OCI-LY7 (cell line): ENCODE measurements at regions not wholly inside any gene's neighbourhood (a gene's known extent, or its start where the extent isn't known, plus 50 kb on each side); places are given as distances from the start of the nearest gene placed in this dataset.

Experiments used
- BruUV-seq: library from RNA; stranded (reverse); fragments of 400-500 nt; replicated peaks from 2 replicates; lab custom pipeline; 2021; lab: Mats Ljungman, UMichigan
- CTCF ChIA-PET: fragments of 300-600 bp; sonication (Branson Sonifier 250); formaldehyde crosslinking; loops from one replicate; lab custom pipeline; 2022; ENCODE audit warnings: antibody characterized with exemption; ENCODE audit not compliant: unreplicated experiment; lab: Charles Lee
- POLR2A ChIA-PET: fragments of 300-600 bp; sonication (Branson Sonifier 250); formaldehyde crosslinking; loops from one replicate; lab custom pipeline; 2022; ENCODE audit warnings: antibody characterized with exemption; lab: Charles Lee
- DNase-seq: peaks from one replicate; pipeline ENCODE4 v3.0.0-alpha.2; 2015; ENCODE audit warnings: low spot score
- H2AFZ ChIP-seq: fragments of 200-600 bp; sonication (generic), shearing (Covaris generic); 2 replicates; pipeline ENCODE4 v1.6.1; 2014; ENCODE audit warnings: mild to moderate bottlenecking, antibody characterized with exemption, low read length, moderate library complexity
- H3K27ac ChIP-seq: fragments of 200-600 bp; sonication (generic); 2 replicates; pipeline ENCODE4 v1.5.1; 2014; ENCODE audit warnings: mixed run types, low read depth, mild to moderate bottlenecking, moderate library complexity, low read length, inconsistent platforms; ENCODE audit not compliant: poor library complexity, severe bottlenecking
- H3K36me3 ChIP-seq: fragments of 200-600 bp; sonication (generic); 2 replicates; pipeline ENCODE4 v1.6.1; 2014; ENCODE audit warnings: mild to moderate bottlenecking, antibody characterized with exemption, low read length, moderate library complexity, mixed read lengths; ENCODE audit not compliant: insufficient read depth
- H3K4me1 ChIP-seq: fragments of 200-600 bp; sonication (generic); 2 replicates; pipeline ENCODE4 v1.5.1; 2014; ENCODE audit warnings: mild to moderate bottlenecking, low read length; ENCODE audit not compliant: insufficient read depth, poor library complexity, severe bottlenecking
- H3K4me2 ChIP-seq: fragments of 200-600 bp; sonication (generic); 2 replicates; pipeline ENCODE4 v1.6.1; 2014; ENCODE audit warnings: mild to moderate bottlenecking, low read length
- H3K4me3 ChIP-seq: fragments of 200-600 bp; sonication (generic); 2 replicates; pipeline ENCODE4 v1.5.1; 2014; ENCODE audit warnings: mild to moderate bottlenecking, low read depth, low read length; ENCODE audit not compliant: poor library complexity, severe bottlenecking
- H3K79me2 ChIP-seq: fragments of 200-600 bp; sonication (generic); 2 replicates; pipeline ENCODE4 v1.6.1; 2016; ENCODE audit warnings: low read depth, mild to moderate bottlenecking, low read length, moderate library complexity, mixed read lengths; ENCODE audit not compliant: insufficient read depth
- H3K9me2 ChIP-seq: fragments of 200-600 bp; sonication (generic); 2 replicates; pipeline ENCODE4 v1.6.1; 2016; ENCODE audit warnings: mild to moderate bottlenecking, low read length, mixed read lengths; ENCODE audit not compliant: insufficient read depth
- H3K9me3 ChIP-seq: fragments of 200-600 bp; sonication (generic); 2 replicates; pipeline ENCODE4 v1.6.1; 2014; ENCODE audit warnings: mild to moderate bottlenecking, mixed run types, low read length, mixed read lengths
- H4K20me1 ChIP-seq: fragments of 200-600 bp; sonication (generic); 2 replicates; pipeline ENCODE4 v1.6.1; 2014; ENCODE audit warnings: mild to moderate bottlenecking, antibody characterized with exemption, low read length, moderate library complexity, mixed read lengths; ENCODE audit not compliant: insufficient read depth
- CTCF ChIP-seq: fragments of 200-600 bp; sonication (generic); conservative IDR thresholded peaks from 2 replicates; pipeline ENCODE4 v1.5.1; 2014; ENCODE audit warnings: mild to moderate bottlenecking, antibody characterized with exemption, low read length, moderate library complexity, mixed read lengths
- EZH2phosphoT487 ChIP-seq: fragments of 200-600 bp; sonication (generic); IDR thresholded peaks from 2 replicates; pipeline ENCODE4 v1.6.1; 2018; ENCODE audit warnings: low read depth, borderline replicate concordance, mild to moderate bottlenecking, mixed run types, antibody characterized with exemption, low read length, moderate library complexity, mixed read lengths
- intact Hi-C: fragments of 100-400 bp; cut with micrococcal nuclease; formaldehyde crosslinking; loops from one replicate; pipeline ENCODE4 v1.10.0; 2022; ENCODE audit not compliant: unreplicated experiment

GRCh38 chr7:53656881-53657280 lies 621.4 kb downstream of the POM121L12 start:
- Histone ChIP-seq H3K4me2 (no peak overlapping the region), H3K9me3 (no peaks in the 10 kb centered on the region), H3K4me1 (no peaks in the 10 kb centered on the region), H2AFZ (no peak overlapping the region), H3K79me2 (no peaks in the 10 kb centered on the region), H3K9me2 (no peaks in the 10 kb centered on the region), H3K27ac (no peak overlapping the region), H3K4me3 (no peak overlapping the region), H4K20me1 (no peaks in the 10 kb centered on the region), H3K36me3 (no peaks in the 10 kb centered on the region)
- no peak for DNase-seq
- TF ChIP-seq CTCF (no peak), EZH2phosphoT487 (no peak)
- ChIA-PET CTCF (no interaction called here), POLR2A (no interaction called here)
- no TSS peak for BruUV-seq
- intact Hi-C loops, result no loop called here

GRCh38 chr7:53657586-53657985 lies 622.2 kb downstream of the POM121L12 start:
- H3K9me2 ChIP-seq, result no peaks in the 10 kb centered on the region
- no peak overlapping the region for H3K4me2 ChIP-seq
- no peaks in the 10 kb centered on the region for H3K9me3 ChIP-seq
- H3K36me3 ChIP-seq, result no peaks in the 10 kb centered on the region
- H3K4me1 ChIP-seq, result no peaks in the 10 kb centered on the region
- DNase-seq, result no peak
- H2AFZ ChIP-seq, result no peak overlapping the region
- no TSS peak for BruUV-seq
- TF ChIP-seq EZH2phosphoT487 (no peak), CTCF (no peak)
- POLR2A ChIA-PET, result no interaction called here
- no peaks in the 10 kb centered on the region for H4K20me1 ChIP-seq
- H3K79me2 ChIP-seq, result no peaks in the 10 kb centered on the region
- no peak overlapping the region for H3K4me3 ChIP-seq
- no peak overlapping the region for H3K27ac ChIP-seq
- intact Hi-C loops, result no loop called here
- CTCF ChIA-PET, result no interaction called here

GRCh38 chr7:53658951-53659350 lies 623.5 kb downstream of the POM121L12 start:
- ChIA-PET CTCF (no interaction called here), POLR2A (no interaction called here)
- no peaks in the 10 kb centered on the region for H3K9me3 ChIP-seq
- no peaks in the 10 kb centered on the region for H4K20me1 ChIP-seq
- intact Hi-C loops, result no loop called here
- H3K79me2 ChIP-seq, result no peaks in the 10 kb centered on the region
- no TSS peak for BruUV-seq
- no peaks in the 10 kb centered on the region for H3K9me2 ChIP-seq
- no peak overlapping the region for H3K4me2 ChIP-seq
- no peak overlapping the region for H2AFZ ChIP-seq
- H3K4me3 ChIP-seq, result no peak overlapping the region
- no peak overlapping the region for H3K27ac ChIP-seq
- no peaks in the 10 kb centered on the region for H3K36me3 ChIP-seq
- H3K4me1 ChIP-seq, result no peaks in the 10 kb centered on the region
- no peak for TF ChIP-seq CTCF
- no peak for TF ChIP-seq EZH2phosphoT487
- DNase-seq, result no peak
